Osteocyte (in vitro differentiated cells): ENCODE measurements at regions not wholly inside any gene's neighbourhood (a gene's known extent, or its start where the extent isn't known, plus 50 kb on each side); places are given as distances from the start of the nearest gene placed in this dataset.

Experiments used
- DNase-seq: peaks from one replicate; pipeline ENCODE4 v3.0.0; 2021; ENCODE audit warnings: mixed read lengths; ENCODE audit not compliant: unreplicated experiment; ENCODE audit errors: extremely low spot score
- H3K27ac Mint-ChIP-seq: one replicate; pipeline ENCODE4 v1.8.0; 2021; ENCODE audit warnings: mild to moderate bottlenecking, mixed read lengths; ENCODE audit not compliant: unreplicated experiment
- H3K27me3 Mint-ChIP-seq: one replicate; pipeline ENCODE4 v1.8.0; 2021; ENCODE audit warnings: mixed read lengths; ENCODE audit not compliant: unreplicated experiment
- H3K36me3 Mint-ChIP-seq: one replicate; pipeline ENCODE4 v1.8.0; 2021; ENCODE audit warnings: mixed read lengths; ENCODE audit not compliant: unreplicated experiment
- H3K4me1 Mint-ChIP-seq: one replicate; pipeline ENCODE4 v1.8.0; 2021; ENCODE audit warnings: mixed read lengths; ENCODE audit not compliant: unreplicated experiment
- H3K4me3 Mint-ChIP-seq: one replicate; pipeline ENCODE4 v1.8.0; 2021; ENCODE audit warnings: mild to moderate bottlenecking, moderate library complexity, mixed read lengths; ENCODE audit not compliant: unreplicated experiment
- H3K9me3 Mint-ChIP-seq: one replicate; pipeline ENCODE4 v1.8.0; 2021; ENCODE audit warnings: mixed read lengths; ENCODE audit not compliant: unreplicated experiment
- TF ChIP-seq, protein P1 (sequence below): fragments of 200-600 bp; sonication (generic); IDR thresholded peaks from 2 replicates; pipeline ENCODE4 v1.5.0; 2021; ENCODE audit warnings: antibody characterized with exemption, mild to moderate bottlenecking, moderate library complexity

DNA sequence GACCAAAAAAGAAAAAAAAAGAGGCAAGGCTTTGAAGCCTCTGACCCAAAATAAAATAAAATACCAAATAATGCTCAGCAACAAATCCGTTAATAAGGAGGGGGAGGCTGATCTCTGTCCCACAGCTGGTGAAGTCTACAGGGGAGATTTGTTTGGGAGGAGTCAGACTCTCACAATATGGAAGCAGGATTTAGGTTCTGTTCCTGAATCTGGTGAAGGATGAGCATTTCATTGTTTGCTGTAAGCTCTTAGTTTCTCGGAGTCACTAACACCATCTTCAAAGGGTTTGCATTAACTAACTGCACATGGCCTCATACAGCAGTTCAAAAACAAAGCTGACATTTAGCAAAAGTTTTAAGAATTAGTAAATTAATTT lies 339.4 kb upstream of the TNP1 start:
- DNase-seq, result no peak
- Mint-ChIP-seq H3K4me3 (no peak overlapping the region), H3K9me3 (peaks cover 20% of the 10 kb centered on the region), H3K27me3 (no peaks in the 10 kb centered on the region), H3K27ac (no peak overlapping the region), H3K36me3 (no peaks in the 10 kb centered on the region), H3K4me1 (peaks cover 5% of the 10 kb centered on the region)
- TF ChIP-seq, protein P1, sequence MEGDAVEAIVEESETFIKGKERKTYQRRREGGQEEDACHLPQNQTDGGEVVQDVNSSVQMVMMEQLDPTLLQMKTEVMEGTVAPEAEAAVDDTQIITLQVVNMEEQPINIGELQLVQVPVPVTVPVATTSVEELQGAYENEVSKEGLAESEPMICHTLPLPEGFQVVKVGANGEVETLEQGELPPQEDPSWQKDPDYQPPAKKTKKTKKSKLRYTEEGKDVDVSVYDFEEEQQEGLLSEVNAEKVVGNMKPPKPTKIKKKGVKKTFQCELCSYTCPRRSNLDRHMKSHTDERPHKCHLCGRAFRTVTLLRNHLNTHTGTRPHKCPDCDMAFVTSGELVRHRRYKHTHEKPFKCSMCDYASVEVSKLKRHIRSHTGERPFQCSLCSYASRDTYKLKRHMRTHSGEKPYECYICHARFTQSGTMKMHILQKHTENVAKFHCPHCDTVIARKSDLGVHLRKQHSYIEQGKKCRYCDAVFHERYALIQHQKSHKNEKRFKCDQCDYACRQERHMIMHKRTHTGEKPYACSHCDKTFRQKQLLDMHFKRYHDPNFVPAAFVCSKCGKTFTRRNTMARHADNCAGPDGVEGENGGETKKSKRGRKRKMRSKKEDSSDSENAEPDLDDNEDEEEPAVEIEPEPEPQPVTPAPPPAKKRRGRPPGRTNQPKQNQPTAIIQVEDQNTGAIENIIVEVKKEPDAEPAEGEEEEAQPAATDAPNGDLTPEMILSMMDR, result no peak

DNA sequence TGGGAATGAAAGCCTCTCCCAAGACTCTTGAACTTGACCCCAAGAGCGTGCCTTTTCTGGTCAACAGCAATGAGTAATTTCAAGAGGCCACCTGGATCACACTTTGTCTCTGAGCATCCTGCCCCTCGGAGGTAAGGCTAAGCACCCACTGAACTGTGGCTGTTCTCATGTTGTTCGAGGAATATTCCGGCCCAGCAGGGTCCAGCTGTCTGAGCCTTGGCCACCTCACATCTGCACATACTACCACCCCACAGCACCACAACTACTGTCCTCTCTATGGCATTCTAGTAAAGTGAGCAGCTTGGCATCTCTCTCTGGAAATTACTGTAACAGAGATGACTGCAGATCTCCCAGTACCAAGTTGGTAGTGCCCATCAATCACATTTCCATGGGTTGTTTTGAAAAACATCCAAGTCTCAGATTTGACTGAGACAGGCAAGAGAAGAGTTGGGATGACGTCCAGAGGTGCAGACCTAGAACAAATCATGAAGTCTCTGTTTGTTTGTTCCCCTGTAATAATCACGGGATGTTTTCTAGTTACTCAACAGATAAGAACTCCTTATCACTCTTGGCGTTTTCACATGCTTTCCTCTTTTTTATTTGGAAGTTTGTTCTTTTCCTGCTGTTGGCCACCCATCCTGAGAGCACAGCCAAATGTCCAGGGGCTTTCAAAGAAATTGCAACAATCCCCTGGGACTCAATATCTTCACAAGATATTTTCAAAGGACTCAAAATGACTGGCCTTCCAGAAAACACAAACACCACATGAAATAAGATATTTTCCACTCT lies 336.0 kb upstream of the TNP1 start:
- H3K9me3 Mint-ChIP-seq, result peaks cover 13% of the 10 kb centered on the region
- no peaks in the 10 kb centered on the region for H3K4me1 Mint-ChIP-seq
- no peaks in the 10 kb centered on the region for H3K27me3 Mint-ChIP-seq
- H3K4me3 Mint-ChIP-seq, result no peak overlapping the region
- DNase-seq, result no peak
- H3K27ac Mint-ChIP-seq, result no peak overlapping the region
- TF ChIP-seq, protein P1, result no peak
- H3K36me3 Mint-ChIP-seq, result no peaks in the 10 kb centered on the region

DNA sequence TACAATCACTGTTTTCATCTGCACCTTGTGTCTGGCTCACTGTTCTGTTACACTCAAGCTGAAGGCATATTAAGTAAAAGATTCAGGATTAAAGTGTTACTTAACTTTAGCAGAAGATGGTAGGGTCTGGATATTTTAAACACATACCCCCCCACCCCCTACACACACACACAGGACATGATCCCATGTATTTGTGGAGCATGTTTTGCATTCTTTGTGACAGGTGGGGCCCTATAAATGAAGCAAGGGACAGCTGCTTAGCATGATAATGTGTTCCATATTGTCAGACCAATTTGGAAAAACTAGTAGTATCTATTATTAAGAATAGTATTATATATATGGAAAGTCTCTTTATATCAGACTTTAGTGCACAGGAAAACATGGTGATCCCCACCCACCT lies 335.2 kb upstream of the TNP1 start:
- H3K4me3 Mint-ChIP-seq, result no peak overlapping the region
- no peak overlapping the region for H3K27ac Mint-ChIP-seq
- H3K4me1 Mint-ChIP-seq, result no peaks in the 10 kb centered on the region
- DNase-seq, result no peak
- TF ChIP-seq, protein P1, result no peak
- H3K36me3 Mint-ChIP-seq, result no peaks in the 10 kb centered on the region
- peaks cover 13% of the 10 kb centered on the region for H3K9me3 Mint-ChIP-seq
- H3K27me3 Mint-ChIP-seq, result no peaks in the 10 kb centered on the region

DNA sequence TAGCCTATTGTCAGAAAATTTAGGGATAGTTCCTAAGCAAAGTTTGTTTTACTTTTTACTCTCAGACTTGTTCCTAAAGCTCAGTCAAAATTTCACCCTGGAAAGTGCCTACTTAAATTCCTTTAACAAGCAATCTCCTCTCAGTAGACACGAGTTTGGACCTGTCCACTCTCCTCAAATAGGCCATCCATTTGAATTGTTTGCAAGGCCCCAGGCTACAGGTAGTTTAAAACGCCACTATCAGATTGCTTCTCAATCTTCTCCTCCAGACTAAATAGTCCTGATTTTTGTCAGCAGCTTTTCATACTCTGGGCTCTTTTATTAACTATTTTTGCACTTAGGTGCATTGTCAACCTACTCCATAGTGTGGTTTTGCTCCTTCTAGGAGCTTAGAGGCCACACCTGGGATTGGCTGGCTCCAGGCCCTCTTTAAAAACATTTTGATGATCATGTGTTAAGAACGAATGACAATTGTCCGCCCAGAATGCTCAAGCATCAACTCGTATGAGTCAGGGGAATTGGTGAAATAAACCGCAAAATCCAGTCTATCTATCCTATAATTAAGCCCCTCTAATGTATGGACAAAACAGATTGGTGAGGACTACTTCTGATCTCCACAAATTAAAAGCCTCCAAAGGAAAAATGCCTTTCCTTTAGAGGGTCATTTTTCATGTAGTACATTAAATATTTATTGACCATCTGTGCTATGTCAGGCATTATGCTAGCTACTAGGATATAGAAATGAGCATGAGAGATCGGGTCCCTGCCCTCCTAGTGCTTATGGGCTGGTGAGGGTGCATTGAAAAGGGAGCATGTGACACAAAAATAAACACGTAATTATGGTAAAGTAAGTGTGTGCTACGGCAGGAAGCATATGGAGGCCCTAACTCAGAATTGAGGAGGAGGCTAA lies 333.8 kb upstream of the TNP1 start:
- TF ChIP-seq, protein P1, result no peak
- H3K9me3 Mint-ChIP-seq, result peaks cover 13% of the 10 kb centered on the region
- no peak overlapping the region for H3K4me3 Mint-ChIP-seq
- no peak for DNase-seq
- no peaks in the 10 kb centered on the region for H3K27me3 Mint-ChIP-seq
- H3K27ac Mint-ChIP-seq, result no peak overlapping the region
- H3K4me1 Mint-ChIP-seq, result no peaks in the 10 kb centered on the region
- no peaks in the 10 kb centered on the region for H3K36me3 Mint-ChIP-seq

DNA sequence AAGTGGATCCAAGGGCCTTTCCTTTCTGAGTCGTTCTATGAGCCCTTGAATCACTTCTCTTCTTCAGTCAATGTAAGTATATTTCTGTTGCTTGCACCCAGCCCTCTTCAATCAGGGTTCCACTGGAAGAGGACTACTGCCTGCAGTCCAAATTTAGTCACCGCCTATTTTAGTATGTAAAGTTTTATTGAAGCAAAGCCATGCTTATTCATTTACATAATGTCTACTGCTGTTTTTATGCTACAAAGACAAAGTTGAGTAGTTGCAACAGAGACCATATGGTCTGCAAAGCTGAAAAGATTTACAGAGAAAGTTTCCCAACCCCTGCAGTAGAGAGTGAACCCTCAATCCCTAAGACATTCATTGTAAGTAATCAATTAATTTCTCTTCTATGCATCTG lies 332.5 kb upstream of the TNP1 start:
- DNase-seq, result no peak
- Mint-ChIP-seq H3K27me3 (no peaks in the 10 kb centered on the region), H3K4me1 (no peaks in the 10 kb centered on the region), H3K36me3 (no peaks in the 10 kb centered on the region), H3K4me3 (no peak overlapping the region), H3K9me3 (peaks cover 11% of the 10 kb centered on the region), H3K27ac (no peak overlapping the region)
- TF ChIP-seq, protein P1, result no peak
